ENCODE measurements at regions not wholly inside any gene's neighbourhood (a gene's known extent, or its start where the extent isn't known, plus 50 kb on each side); places are given as distances from the start of the nearest gene placed in this dataset.
"Not testable (repeated sequence)": the region's sequence is repeated elsewhere in the genome, so short reads cannot be mapped to it uniquely, and the experiment has no call there.

DNA sequence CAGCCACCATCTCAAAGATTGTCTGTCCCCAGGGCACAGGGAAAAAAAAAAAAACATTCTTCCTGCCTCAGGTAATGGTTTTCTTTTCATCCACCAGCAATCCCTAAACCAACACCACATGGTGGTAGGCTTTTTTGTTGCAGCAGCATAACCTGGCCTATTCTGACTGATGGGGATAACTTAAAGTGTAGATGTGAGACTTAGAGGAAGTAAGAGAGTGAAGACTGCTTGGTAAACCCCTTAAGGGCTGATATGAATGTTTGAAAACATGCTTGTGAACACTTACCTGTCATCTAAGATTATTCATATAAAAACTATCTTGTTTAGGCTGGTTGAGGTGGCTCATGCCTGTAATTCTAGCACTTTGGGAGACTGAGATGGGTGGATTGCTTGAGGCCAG is 130.2 kb upstream of the RAP1B start:
- Histone ChIP-seq H3K36me3 (ENCODE audit: control insufficient read depth, insufficient read depth, low read length) (no peaks in the 10 kb centered on the region), H3K27me3 (ENCODE audit: control insufficient read depth, insufficient read depth, low read length) (no peaks in the 10 kb centered on the region), H3K4me3 (ENCODE audit: low read depth, low read length) (no peak overlapping the region)
- ChIA-PET POLR2A (no interaction called here), CTCF (no interaction called here)
- DNase-seq (ENCODE audit: low read depth): no peak
- TF ChIP-seq, protein P1, sequence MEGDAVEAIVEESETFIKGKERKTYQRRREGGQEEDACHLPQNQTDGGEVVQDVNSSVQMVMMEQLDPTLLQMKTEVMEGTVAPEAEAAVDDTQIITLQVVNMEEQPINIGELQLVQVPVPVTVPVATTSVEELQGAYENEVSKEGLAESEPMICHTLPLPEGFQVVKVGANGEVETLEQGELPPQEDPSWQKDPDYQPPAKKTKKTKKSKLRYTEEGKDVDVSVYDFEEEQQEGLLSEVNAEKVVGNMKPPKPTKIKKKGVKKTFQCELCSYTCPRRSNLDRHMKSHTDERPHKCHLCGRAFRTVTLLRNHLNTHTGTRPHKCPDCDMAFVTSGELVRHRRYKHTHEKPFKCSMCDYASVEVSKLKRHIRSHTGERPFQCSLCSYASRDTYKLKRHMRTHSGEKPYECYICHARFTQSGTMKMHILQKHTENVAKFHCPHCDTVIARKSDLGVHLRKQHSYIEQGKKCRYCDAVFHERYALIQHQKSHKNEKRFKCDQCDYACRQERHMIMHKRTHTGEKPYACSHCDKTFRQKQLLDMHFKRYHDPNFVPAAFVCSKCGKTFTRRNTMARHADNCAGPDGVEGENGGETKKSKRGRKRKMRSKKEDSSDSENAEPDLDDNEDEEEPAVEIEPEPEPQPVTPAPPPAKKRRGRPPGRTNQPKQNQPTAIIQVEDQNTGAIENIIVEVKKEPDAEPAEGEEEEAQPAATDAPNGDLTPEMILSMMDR (IDR thresholded peaks at IDR 0.05; ENCODE audit: insufficient read depth, low read depth, low read length): no peak

DNA sequence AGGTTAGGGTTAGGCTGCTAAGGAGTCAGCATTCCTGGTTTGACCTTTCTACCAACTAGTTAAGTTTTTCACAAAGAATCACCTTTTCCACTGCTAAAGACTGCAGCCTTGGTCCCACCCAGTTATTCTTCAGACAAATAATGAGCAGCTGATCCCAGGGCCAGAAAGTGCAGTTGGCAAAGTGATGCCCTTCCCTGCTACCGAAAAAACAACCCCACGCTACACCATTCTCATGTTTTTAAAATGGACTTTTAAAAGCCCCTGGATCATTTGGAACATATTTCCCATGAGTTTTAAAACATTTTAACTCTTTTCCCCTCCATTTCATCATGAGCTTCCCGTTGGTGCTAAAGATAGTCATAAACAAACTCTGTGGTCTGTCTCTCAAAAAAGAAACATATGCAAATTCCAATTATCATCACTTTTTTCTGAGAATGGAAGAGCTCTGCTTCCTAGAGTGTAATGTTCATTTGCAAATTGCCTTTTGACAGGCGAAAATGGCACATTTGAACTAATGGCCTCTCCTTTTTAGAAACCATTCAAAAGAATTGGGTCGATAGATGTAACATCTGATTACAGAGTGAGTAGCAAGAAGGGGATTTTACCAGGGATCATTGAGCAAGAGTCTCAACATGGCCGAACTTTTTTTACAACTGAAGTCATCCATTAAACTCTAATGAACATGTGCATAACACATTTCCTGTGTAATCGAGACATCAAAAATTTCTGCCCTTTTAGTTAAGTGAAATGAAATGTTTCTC is 129.3 kb upstream of the RAP1B start:
- DNase-seq (ENCODE audit: low read depth): peak; percentile 92
- ChIA-PET CTCF (interaction anchor here (1.3 to 1.4 kb wide), 2 partner anchors 56 to 85 kb away, joined by 3 to 4 read pairs; no protein-coding TSS in a partner anchor), POLR2A (interaction anchor here (0.5 to 0.6 kb wide), 2 partner anchors 16 to 195 kb away, joined by 3 to 7 read pairs; no protein-coding TSS in a partner anchor)
- no peak overlapping the region for H3K4me3 ChIP-seq (ENCODE audit: low read depth, low read length)
- TF ChIP-seq, protein P1 (IDR thresholded peaks at IDR 0.05; ENCODE audit: insufficient read depth, low read depth, low read length): no peak
- H3K27me3 ChIP-seq (ENCODE audit: control insufficient read depth, insufficient read depth, low read length): no peaks in the 10 kb centered on the region
- no peaks in the 10 kb centered on the region for H3K36me3 ChIP-seq (ENCODE audit: control insufficient read depth, insufficient read depth, low read length)

DNA sequence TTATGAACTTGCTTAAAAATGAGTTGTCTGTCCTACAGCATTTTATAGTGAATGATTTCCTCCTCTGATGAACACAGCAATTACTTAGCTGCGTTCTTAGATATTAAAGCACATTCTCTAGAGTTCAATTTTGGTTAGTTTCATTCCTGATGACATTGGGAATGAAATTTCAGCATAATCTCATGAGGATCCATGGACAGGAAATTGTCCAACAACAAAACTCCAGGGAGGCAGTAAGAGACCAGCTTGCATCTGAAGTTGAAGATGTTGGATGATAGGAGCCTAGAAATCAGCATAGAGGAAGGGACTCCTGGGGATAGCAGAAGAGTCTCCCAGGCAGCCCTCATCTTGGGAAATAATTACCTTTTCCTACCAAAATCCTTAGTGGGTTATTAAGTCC is 128.7 kb upstream of the RAP1B start:
- no peaks in the 10 kb centered on the region for H3K27me3 ChIP-seq (ENCODE audit: control insufficient read depth, insufficient read depth, low read length)
- no peak for DNase-seq (ENCODE audit: low read depth)
- TF ChIP-seq, protein P1 (IDR thresholded peaks at IDR 0.05; ENCODE audit: insufficient read depth, low read depth, low read length): no peak
- ChIA-PET CTCF (interaction anchor here (1.3 to 1.4 kb wide), 2 partner anchors 56 to 84 kb away, joined by 3 to 4 read pairs; no protein-coding TSS in a partner anchor), POLR2A (interaction anchor here (0.6 kb wide), 1 partner anchor 194 kb away, joined by 7 read pairs; no protein-coding TSS in a partner anchor)
- H3K4me3 ChIP-seq (ENCODE audit: low read depth, low read length): no peak overlapping the region
- H3K36me3 ChIP-seq (ENCODE audit: control insufficient read depth, insufficient read depth, low read length): no peaks in the 10 kb centered on the region

DNA sequence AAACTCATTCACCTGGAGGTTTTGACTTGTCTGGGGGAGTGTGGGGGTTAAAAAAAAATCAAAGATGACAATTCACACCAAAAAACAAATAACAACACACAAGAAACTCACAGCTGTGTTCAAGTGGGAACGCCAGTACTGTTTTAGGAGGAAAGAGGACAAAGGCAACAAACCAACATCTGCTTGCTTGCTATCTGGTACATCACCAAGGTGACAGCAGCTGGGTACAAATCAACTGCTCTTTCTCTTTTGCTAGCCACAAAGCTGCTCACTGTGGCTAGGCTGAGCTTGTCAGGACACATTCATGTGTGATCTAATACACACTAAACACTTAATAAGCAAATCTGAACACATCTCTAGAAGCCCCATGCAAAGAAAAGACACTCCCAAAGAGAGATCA is 128.0 kb upstream of the RAP1B start:
- Histone ChIP-seq H3K27me3 (ENCODE audit: control insufficient read depth, insufficient read depth, low read length) (no peaks in the 10 kb centered on the region), H3K4me3 (ENCODE audit: low read depth, low read length) (no peak overlapping the region), H3K36me3 (ENCODE audit: control insufficient read depth, insufficient read depth, low read length) (no peaks in the 10 kb centered on the region)
- ChIA-PET CTCF (no interaction called here), POLR2A (no interaction called here)
- DNase-seq (ENCODE audit: low read depth): no peak
- TF ChIP-seq, protein P1 (IDR thresholded peaks at IDR 0.05; ENCODE audit: insufficient read depth, low read depth, low read length): no peak

DNA sequence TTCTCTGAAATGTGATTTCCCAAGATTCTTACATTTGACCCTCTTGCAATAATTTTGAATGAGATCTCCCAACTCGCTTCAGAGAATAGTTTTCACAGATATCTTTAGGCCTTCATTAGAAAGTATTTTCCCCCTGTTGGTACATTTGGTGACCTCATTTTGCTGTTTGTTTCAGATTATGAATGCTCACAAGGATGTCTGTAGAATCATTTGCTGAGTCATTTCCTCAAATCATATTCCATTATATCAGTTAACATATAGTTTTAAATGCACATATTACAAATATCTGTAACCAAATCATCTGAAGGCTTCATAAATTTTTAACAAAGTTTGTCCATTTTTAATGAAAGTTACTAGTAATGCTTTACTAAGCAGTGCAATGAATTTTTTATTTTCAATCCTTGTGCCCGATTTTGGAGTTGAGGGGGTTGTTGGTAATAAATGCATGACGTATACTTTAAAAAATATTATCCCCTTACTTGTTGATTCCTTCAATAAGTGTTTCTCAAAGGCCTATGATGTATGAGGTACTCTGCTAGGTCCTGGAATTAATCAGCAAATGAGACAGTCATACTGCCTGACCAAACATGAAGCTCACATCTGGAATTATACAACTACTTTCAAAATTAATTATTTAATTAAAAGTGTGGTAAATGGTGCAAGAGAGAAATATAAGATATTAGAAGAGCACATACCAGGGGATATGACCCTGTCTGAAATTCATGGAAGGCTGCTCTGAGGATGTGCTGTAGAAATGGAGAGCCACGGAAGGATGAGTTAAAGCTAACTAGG is 126.9 kb upstream of the RAP1B start:
- TF ChIP-seq, protein P1 (IDR thresholded peaks at IDR 0.05; ENCODE audit: insufficient read depth, low read depth, low read length): no peak
- no peaks in the 10 kb centered on the region for H3K36me3 ChIP-seq (ENCODE audit: control insufficient read depth, insufficient read depth, low read length)
- H3K4me3 ChIP-seq (ENCODE audit: low read depth, low read length): no peak overlapping the region
- no peaks in the 10 kb centered on the region for H3K27me3 ChIP-seq (ENCODE audit: control insufficient read depth, insufficient read depth, low read length)
- ChIA-PET CTCF (interaction anchor here (0.6 to 1.8 kb wide), 2 partner anchors 9 to 130 kb away, joined by 4 read pairs; no protein-coding TSS in a partner anchor), POLR2A (no interaction called here)
- DNase-seq (ENCODE audit: low read depth): peak; percentile 33

DNA sequence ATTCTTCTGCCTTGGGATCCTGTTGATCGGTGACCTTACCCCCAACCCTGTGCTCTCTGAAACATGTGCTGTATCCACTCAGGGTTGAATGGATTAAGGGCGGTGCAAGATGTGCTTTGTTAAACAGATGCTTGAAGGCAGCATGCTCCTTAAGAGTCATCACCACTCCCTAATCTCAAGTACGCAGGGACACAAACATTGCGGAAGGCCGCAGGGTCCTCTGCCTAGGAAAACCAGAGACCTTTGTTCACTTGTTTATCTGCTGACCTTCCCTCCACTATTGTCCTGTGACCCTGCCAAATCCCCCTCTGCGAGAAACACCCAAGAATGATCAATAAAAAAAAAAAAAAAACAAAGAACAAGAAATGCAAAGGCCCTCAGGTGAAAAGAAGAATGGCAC is 126.1 kb upstream of the RAP1B start:
- H3K4me3 ChIP-seq (ENCODE audit: low read depth, low read length); POLR2A ChIA-PET; H3K27me3 ChIP-seq (ENCODE audit: control insufficient read depth, insufficient read depth, low read length); H3K36me3 ChIP-seq (ENCODE audit: control insufficient read depth, insufficient read depth, low read length); DNase-seq (ENCODE audit: low read depth): not testable (repeated sequence)
- CTCF ChIA-PET: interaction anchor here (0.6 to 1.8 kb wide), 3 partner anchors 9 to 129 kb away, joined by 3 to 4 read pairs (median 4); no protein-coding TSS in a partner anchor

DNA sequence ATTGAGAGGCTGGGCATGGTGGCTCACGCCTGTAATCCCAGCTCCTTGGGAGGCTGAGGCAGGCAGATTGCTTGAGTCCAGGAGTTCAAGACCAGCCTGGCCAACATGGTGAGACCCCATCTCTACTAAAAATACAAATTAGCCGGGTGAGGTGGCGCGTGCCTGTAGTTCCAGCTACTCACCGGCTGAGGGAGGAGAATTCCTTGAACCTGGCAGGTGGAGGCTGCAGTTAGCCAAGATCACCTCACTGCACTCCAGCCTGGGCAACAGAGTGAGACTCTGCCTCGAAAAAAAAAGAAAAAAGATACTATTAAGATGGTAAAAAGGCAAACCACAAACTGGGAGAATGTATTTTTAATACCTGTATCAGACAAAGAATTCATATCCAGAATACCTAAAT is 124.2 kb upstream of the RAP1B start:
- H3K4me3 ChIP-seq (ENCODE audit: low read depth, low read length); H3K36me3 ChIP-seq (ENCODE audit: control insufficient read depth, insufficient read depth, low read length); H3K27me3 ChIP-seq (ENCODE audit: control insufficient read depth, insufficient read depth, low read length); DNase-seq (ENCODE audit: low read depth); CTCF ChIA-PET; POLR2A ChIA-PET: not testable (repeated sequence)
